ENCODE measurements at regions not wholly inside any gene's neighbourhood (a gene's known extent, or its start where the extent isn't known, plus 50 kb on each side); places are given as distances from the start of the nearest gene placed in this dataset.

- TF ChIP-seq POLR2A (IDR thresholded peaks at IDR 0.05) (no peak), EP300 (IDR thresholded peaks at IDR 0.05) (no peak), POLR2AphosphoS5 (IDR thresholded peaks at IDR 0.05) (no peak)
- TF ChIP-seq, protein P1, sequence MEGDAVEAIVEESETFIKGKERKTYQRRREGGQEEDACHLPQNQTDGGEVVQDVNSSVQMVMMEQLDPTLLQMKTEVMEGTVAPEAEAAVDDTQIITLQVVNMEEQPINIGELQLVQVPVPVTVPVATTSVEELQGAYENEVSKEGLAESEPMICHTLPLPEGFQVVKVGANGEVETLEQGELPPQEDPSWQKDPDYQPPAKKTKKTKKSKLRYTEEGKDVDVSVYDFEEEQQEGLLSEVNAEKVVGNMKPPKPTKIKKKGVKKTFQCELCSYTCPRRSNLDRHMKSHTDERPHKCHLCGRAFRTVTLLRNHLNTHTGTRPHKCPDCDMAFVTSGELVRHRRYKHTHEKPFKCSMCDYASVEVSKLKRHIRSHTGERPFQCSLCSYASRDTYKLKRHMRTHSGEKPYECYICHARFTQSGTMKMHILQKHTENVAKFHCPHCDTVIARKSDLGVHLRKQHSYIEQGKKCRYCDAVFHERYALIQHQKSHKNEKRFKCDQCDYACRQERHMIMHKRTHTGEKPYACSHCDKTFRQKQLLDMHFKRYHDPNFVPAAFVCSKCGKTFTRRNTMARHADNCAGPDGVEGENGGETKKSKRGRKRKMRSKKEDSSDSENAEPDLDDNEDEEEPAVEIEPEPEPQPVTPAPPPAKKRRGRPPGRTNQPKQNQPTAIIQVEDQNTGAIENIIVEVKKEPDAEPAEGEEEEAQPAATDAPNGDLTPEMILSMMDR (IDR thresholded peaks at IDR 0.05): no peak
Measured at GRCh38 chr5:96189028-96189826, 227.6 kb upstream of the ELL2 start.

Data from stomach (tissue), 4 donors.